ENCODE measurements at regions not wholly inside any gene's neighbourhood (a gene's known extent, or its start where the extent isn't known, plus 50 kb on each side); places are given as distances from the start of the nearest gene placed in this dataset.

DNA sequence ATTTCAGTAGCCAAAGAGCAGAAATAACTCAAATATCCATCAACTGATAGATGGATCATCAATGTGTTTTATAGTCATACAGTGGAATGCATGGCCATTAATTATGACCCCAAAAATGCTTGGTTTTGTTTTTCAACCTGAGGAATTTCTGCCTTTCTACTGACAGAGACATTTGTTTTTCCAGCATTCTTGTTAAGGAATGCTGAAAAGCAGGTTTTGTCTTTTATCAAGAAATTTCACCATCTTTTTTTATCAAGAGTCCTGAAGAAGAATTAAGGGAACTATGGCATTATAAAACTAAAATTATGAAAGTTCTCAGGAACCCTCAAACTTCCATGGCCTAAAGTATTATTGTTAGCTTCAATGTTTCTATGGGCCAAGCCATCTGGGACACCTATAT lies 153.4 kb upstream of the THSD7A start (continued):
- no peak for TF ChIP-seq REST (IDR thresholded peaks at IDR 0.05; ENCODE audit: borderline replicate concordance)

DNA sequence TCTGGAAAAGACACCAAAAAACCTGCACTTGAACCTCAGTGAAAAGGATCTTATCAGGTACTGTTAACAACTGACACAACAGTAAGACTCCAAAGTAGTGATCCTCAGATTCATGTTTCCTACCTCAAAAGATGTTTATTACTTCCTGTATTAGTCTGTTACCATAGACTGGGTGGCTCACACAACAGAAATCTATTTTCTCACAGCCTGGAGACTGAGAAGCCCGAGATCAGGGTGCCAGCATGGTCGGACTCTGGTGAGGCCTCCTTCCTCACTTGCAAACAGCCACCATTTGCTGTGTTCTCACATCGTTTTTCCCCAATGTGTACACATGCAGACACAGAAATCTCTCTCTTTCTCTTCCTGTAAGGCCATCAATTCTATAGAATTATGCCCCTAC lies 154.0 kb upstream of the THSD7A start:
- Histone ChIP-seq H3K4me2 (ENCODE audit: low read length) (no peak overlapping the region), H3K4me3 (ENCODE audit: low read length) (no peak overlapping the region), H3K9me3 (ENCODE audit: low read length) (no peaks in the 10 kb centered on the region), H3F3A (ENCODE audit: insufficient read depth, low read length, poor library complexity, severe bottlenecking) (no peaks in the 10 kb centered on the region), H3K27ac (ENCODE audit: low read length) (no peak overlapping the region), H3K9me2 (ENCODE audit: insufficient read depth, low read length) (no peaks in the 10 kb centered on the region), H2AFZ (ENCODE audit: low read depth, low read length) (no peak overlapping the region), H3K79me2 (replicated peaks; ENCODE audit: insufficient read depth, low read length) (no peaks in the 10 kb centered on the region), H4K20me1 (ENCODE audit: insufficient read depth) (no peaks in the 10 kb centered on the region), H3K36me3 (ENCODE audit: insufficient read depth, low read length) (no peaks in the 10 kb centered on the region), H3K27me3 (ENCODE audit: insufficient read depth, low read depth, low read length) (no peaks in the 10 kb centered on the region), H3K9ac (ENCODE audit: low read length) (no peak overlapping the region)
- TF ChIP-seq MXI1 (conservative IDR thresholded peaks at IDR 0.05; ENCODE audit: poor library complexity, severe bottlenecking) (no peak), RAD21 (conservative IDR thresholded peaks at IDR 0.05) (no peak), POLR2AphosphoS5 (IDR thresholded peaks at IDR 0.05) (no peak), SMC3 (conservative IDR thresholded peaks at IDR 0.05; ENCODE audit: poor library complexity) (no peak), EZH2 (IDR thresholded peaks at IDR 0.05; ENCODE audit: borderline replicate concordance, insufficient read depth, low read length, poor library complexity, severe bottlenecking) (no peak), EP300 (conservative IDR thresholded peaks at IDR 0.05; ENCODE audit: poor library complexity, severe bottlenecking) (no peak), TAF1 (IDR thresholded peaks at IDR 0.05; ENCODE audit: low read depth) (no peak), REST (IDR thresholded peaks at IDR 0.05; ENCODE audit: borderline replicate concordance) (no peak)
- TF ChIP-seq, protein P1, sequence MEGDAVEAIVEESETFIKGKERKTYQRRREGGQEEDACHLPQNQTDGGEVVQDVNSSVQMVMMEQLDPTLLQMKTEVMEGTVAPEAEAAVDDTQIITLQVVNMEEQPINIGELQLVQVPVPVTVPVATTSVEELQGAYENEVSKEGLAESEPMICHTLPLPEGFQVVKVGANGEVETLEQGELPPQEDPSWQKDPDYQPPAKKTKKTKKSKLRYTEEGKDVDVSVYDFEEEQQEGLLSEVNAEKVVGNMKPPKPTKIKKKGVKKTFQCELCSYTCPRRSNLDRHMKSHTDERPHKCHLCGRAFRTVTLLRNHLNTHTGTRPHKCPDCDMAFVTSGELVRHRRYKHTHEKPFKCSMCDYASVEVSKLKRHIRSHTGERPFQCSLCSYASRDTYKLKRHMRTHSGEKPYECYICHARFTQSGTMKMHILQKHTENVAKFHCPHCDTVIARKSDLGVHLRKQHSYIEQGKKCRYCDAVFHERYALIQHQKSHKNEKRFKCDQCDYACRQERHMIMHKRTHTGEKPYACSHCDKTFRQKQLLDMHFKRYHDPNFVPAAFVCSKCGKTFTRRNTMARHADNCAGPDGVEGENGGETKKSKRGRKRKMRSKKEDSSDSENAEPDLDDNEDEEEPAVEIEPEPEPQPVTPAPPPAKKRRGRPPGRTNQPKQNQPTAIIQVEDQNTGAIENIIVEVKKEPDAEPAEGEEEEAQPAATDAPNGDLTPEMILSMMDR (IDR thresholded peaks at IDR 0.05; ENCODE audit: poor library complexity, severe bottlenecking), result no peak
